Neuronal stem cell (in vitro differentiated cells): ENCODE measurements at regions not wholly inside any gene's neighbourhood (a gene's known extent, or its start where the extent isn't known, plus 50 kb on each side); places are given as distances from the start of the nearest gene placed in this dataset.

Source experiments
- DNase-seq: peaks from one replicate; pipeline ENCODE4 v3.0.0-alpha.2; 2013; ENCODE audit warnings: low spot score
- H2AFZ ChIP-seq: one replicate; pipeline ENCODE4 v1.6.1; 2013; ENCODE audit warnings: mild to moderate bottlenecking, low read length, inconsistent platforms
- H2AK5ac ChIP-seq: 2 replicates; pipeline ENCODE4 v1.6.1; 2013; ENCODE audit warnings: low read depth, mild to moderate bottlenecking, inconsistent platforms, low read length, moderate library complexity, mixed read lengths
- H2BK120ac ChIP-seq: 2 replicates; pipeline ENCODE4 v1.6.1; 2013; ENCODE audit warnings: low read depth, mild to moderate bottlenecking, inconsistent platforms, low read length, moderate library complexity, mixed read lengths
- H2BK12ac ChIP-seq: one replicate; pipeline ENCODE4 v1.6.1; 2013; ENCODE audit warnings: low read length, inconsistent platforms
- H2BK15ac ChIP-seq: 2 replicates; pipeline ENCODE4 v1.6.1; 2013; ENCODE audit warnings: mild to moderate bottlenecking, low read length, inconsistent platforms, mixed read lengths
- H2BK5ac ChIP-seq: one replicate; pipeline ENCODE4 v1.6.1; 2013; ENCODE audit warnings: inconsistent platforms, mild to moderate bottlenecking, low read length, moderate library complexity
- H3K14ac ChIP-seq: one replicate; pipeline ENCODE4 v1.6.1; 2013; ENCODE audit warnings: low read length, inconsistent platforms
- H3K18ac ChIP-seq: 2 replicates; pipeline ENCODE4 v1.6.1; 2013; ENCODE audit warnings: low read length, inconsistent platforms
- H3K23ac ChIP-seq: 2 replicates; pipeline ENCODE4 v1.6.1; 2013; ENCODE audit warnings: low read depth, mild to moderate bottlenecking, mixed read lengths, low read length, inconsistent platforms; ENCODE audit not compliant: poor library complexity
- H3K27ac ChIP-seq: replicated peaks from 3 replicates; pipeline ENCODE4 v1.5.1; 2013; ENCODE audit warnings: low read length, inconsistent platforms
- H3K27me3 ChIP-seq, 3 experiments: 2 replicates each; pipeline ENCODE4 v1.6.1; 2013; ENCODE audit warnings: low read length in 3 of 3, mild to moderate bottlenecking in 2 of 3, inconsistent platforms in 1 of 3, low read depth in 1 of 3, mixed read lengths in 1 of 3, moderate library complexity in 1 of 3; ENCODE audit not compliant: control insufficient read depth in 3 of 3, insufficient read depth in 3 of 3
- H3K36me3 ChIP-seq, 2 donors: replicated peaks in 1 of 2; 2 replicates each; pipeline ENCODE4 v1.6.1; 2013; ENCODE audit warnings: low read length in 2 of 2; ENCODE audit not compliant: control insufficient read depth in 2 of 2, insufficient read depth in 2 of 2
- H3K4ac ChIP-seq: 2 replicates; pipeline ENCODE4 v1.6.1; 2013; ENCODE audit warnings: inconsistent platforms, mild to moderate bottlenecking, low read length, moderate library complexity
- H3K4me1 ChIP-seq, 2 donors: 1 replicate in 1 of 2; 2 replicates in 1 of 2; pipeline ENCODE4 v1.6.1; 2013; ENCODE audit warnings: low read length in 2 of 2, low read depth in 1 of 2; ENCODE audit not compliant: control insufficient read depth in 2 of 2, insufficient read depth in 1 of 2
- H3K4me2 ChIP-seq: one replicate; pipeline ENCODE4 v1.6.1; 2013; ENCODE audit warnings: mild to moderate bottlenecking, low read length, inconsistent platforms; ENCODE audit not compliant: insufficient read depth, poor library complexity, severe bottlenecking
- H3K4me3 ChIP-seq, 2 donors: 2 replicates each; pipeline ENCODE4 v1.5.1; 2013; ENCODE audit warnings: low read length in 2 of 2, mild to moderate bottlenecking in 2 of 2, inconsistent platforms in 1 of 2, moderate library complexity in 1 of 2
- H3K79me1 ChIP-seq: one replicate; pipeline ENCODE4 v1.6.1; 2013; ENCODE audit warnings: low read depth, mild to moderate bottlenecking, inconsistent platforms, low read length, moderate library complexity
- H3K9ac ChIP-seq: one replicate; pipeline ENCODE4 v1.6.1; 2013; ENCODE audit warnings: mild to moderate bottlenecking, low read depth, low read length, inconsistent platforms; ENCODE audit not compliant: poor library complexity
- H3K9me3 ChIP-seq, 2 donors: replicated peaks in 1 of 2; 2 replicates each; pipeline versions ENCODE3 to v1.6.1; 2013; ENCODE audit warnings: low read length in 2 of 2, mild to moderate bottlenecking in 2 of 2, inconsistent platforms in 1 of 2, low read depth in 1 of 2, mixed read lengths in 1 of 2, moderate library complexity in 1 of 2; ENCODE audit not compliant: control insufficient read depth in 2 of 2, insufficient read depth in 1 of 2
- H4K8ac ChIP-seq: one replicate; pipeline ENCODE4 v1.6.1; 2013; ENCODE audit warnings: low read depth, mild to moderate bottlenecking, inconsistent platforms, low read length, moderate library complexity
- H4K91ac ChIP-seq: one replicate; pipeline ENCODE4 v1.6.1; 2013; ENCODE audit warnings: low read length, low read depth, mild to moderate bottlenecking, inconsistent platforms; ENCODE audit not compliant: poor library complexity
- WGBS, 2 donors: extraction: QIAGEN DNeasy Blood & Tissue Kit; methylation state at CpG; one replicate each; pipeline ENCODE4 v1.1.7; 2013; ENCODE audit warnings: missing lambda C conversion rate in 2 of 2, mixed read lengths in 1 of 2; ENCODE audit not compliant: insufficient read length in 2 of 2, insufficient replicate concordance in 1 of 2; ENCODE audit errors: extremely low coverage in 2 of 2; 5-methylcytosine and 5-hydroxymethylcytosine counted together

DNA sequence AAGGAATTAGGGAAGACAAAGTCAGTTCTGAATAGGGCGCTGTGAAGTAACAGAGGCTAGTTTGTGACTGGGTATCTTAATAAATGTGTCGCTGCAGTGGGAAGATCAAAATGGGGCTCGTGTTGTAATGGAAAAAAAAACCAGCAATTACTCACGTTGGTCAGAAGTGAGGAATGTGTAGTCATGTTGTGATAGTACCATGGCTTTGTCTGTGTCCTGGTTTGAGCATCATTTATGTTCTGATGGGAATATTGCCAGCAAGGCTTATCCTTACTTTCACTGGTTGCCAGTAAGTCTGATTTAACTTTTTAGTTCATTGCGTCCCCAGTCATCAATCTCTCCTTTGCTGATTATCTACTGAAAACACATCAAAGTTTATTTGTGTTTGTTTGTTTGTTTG lies 467.6 kb downstream of the NYAP2 start:
- Histone ChIP-seq H3K14ac (no peak overlapping the region), H3K36me3 (no peaks in the 10 kb centered on the region), H3K79me1 (no peaks in the 10 kb centered on the region), H2BK5ac (no peak overlapping the region), H2AFZ (no peak overlapping the region), H3K4me1 (no peaks in the 10 kb centered on the region), H3K9ac (no peak overlapping the region), H3K9me3 (no peaks in the 10 kb centered on the region), H3K4me3 (no peak overlapping the region), H2AK5ac (no peak overlapping the region), H2BK12ac (no peak overlapping the region), H3K27ac (no peak overlapping the region), H3K23ac (no peak overlapping the region), H3K4me2 (no peak overlapping the region), H4K91ac (no peak overlapping the region), H3K4ac (no peak overlapping the region), H3K18ac (no peak overlapping the region), H2BK120ac (no peak overlapping the region), H2BK15ac (no peak overlapping the region), H4K8ac (no peak overlapping the region), H3K27me3 (no peaks in the 10 kb centered on the region)
- DNase-seq: no peak
- WGBS, 2 donors: no CpG with 5 or more reads among the region's 5 CpGs

DNA sequence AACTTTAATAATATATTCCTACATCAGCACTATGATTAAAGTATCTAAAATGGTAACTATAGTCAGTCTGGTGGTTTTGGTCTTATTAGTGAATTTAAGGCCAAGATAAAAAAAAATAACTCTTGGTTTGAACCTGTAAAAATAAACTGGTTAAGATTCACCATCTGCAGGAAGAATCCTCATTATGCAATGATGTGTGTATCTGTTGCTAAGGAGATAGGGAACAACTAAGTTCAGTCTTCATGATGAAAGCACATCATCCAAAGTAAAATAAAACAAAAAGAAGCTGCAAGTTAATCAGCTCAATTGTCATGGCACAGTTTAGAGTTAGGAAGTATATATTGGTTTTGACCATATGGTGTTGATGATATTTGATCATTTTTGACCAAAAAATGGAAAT lies 466.0 kb downstream of the NYAP2 start:
- no peak overlapping the region for H3K27ac ChIP-seq
- DNase-seq: no peak
- no peaks in the 10 kb centered on the region for H3K4me1 ChIP-seq
- no peak overlapping the region for H3K9ac ChIP-seq
- H4K8ac ChIP-seq: no peak overlapping the region
- no peak overlapping the region for H3K23ac ChIP-seq
- H4K91ac ChIP-seq: no peak overlapping the region
- no peak overlapping the region for H2AK5ac ChIP-seq
- no peak overlapping the region for H2BK120ac ChIP-seq
- no peak overlapping the region for H2BK5ac ChIP-seq
- no peaks in the 10 kb centered on the region for H3K9me3 ChIP-seq
- no peak overlapping the region for H3K18ac ChIP-seq
- no peak overlapping the region for H2BK12ac ChIP-seq
- H3K14ac ChIP-seq: no peak overlapping the region
- no peak overlapping the region for H3K4me3 ChIP-seq
- H3K4me2 ChIP-seq: no peak overlapping the region
- no peak overlapping the region for H3K4ac ChIP-seq
- H3K27me3 ChIP-seq: no peaks in the 10 kb centered on the region
- no peaks in the 10 kb centered on the region for H3K36me3 ChIP-seq
- H3K79me1 ChIP-seq: no peaks in the 10 kb centered on the region
- no peak overlapping the region for H2BK15ac ChIP-seq
- no peak overlapping the region for H2AFZ ChIP-seq

- H3K23ac ChIP-seq: no peak overlapping the region
- WGBS, 2 donors: no CpG with 5 or more reads among the region's 1 CpG
- H3K14ac ChIP-seq: no peak overlapping the region
- H4K91ac ChIP-seq: no peak overlapping the region
- H2AK5ac ChIP-seq: no peak overlapping the region
- no peak overlapping the region for H2AFZ ChIP-seq
- no peak overlapping the region for H2BK5ac ChIP-seq
- no peak for DNase-seq
- H2BK120ac ChIP-seq: no peak overlapping the region
- H3K27me3 ChIP-seq: no peaks in the 10 kb centered on the region
- no peaks in the 10 kb centered on the region for H3K36me3 ChIP-seq
- no peak overlapping the region for H4K8ac ChIP-seq
- H3K18ac ChIP-seq: no peak overlapping the region
- H3K9ac ChIP-seq: no peak overlapping the region
- H3K4me1 ChIP-seq: no peaks in the 10 kb centered on the region
- no peak overlapping the region for H3K4me2 ChIP-seq
- H2BK12ac ChIP-seq: no peak overlapping the region
- no peak overlapping the region for H2BK15ac ChIP-seq
- no peak overlapping the region for H3K4ac ChIP-seq
- no peaks in the 10 kb centered on the region for H3K79me1 ChIP-seq
- H3K27ac ChIP-seq: no peak overlapping the region
- H3K9me3 ChIP-seq: no peaks in the 10 kb centered on the region
- no peak overlapping the region for H3K4me3 ChIP-seq
These were observed 464.9 kb downstream of the NYAP2 start for GRCh38 chr2:225864394-225864793.

GRCh38 chr2:225842939-225843338 lies 443.4 kb downstream of the NYAP2 start:
- Histone ChIP-seq H3K27ac (no peak overlapping the region), H3K9ac (no peak overlapping the region), H2BK5ac (no peak overlapping the region), H3K4me1 (peaks cover 0 to 5% of the 10 kb centered on the region in 2 donors), H3K4me2 (no peak overlapping the region), H3K18ac (no peak overlapping the region), H3K36me3 (no peaks in the 10 kb centered on the region), H3K27me3 (no peaks in the 10 kb centered on the region), H2BK15ac (no peak overlapping the region), H4K8ac (no peak overlapping the region), H3K4ac (no peak overlapping the region), H3K4me3 (no peak overlapping the region), H3K14ac (no peak overlapping the region), H4K91ac (no peak overlapping the region), H3K9me3 (no peaks in the 10 kb centered on the region), H2BK12ac (no peak overlapping the region), H2BK120ac (no peak overlapping the region), H3K79me1 (no peaks in the 10 kb centered on the region), H2AK5ac (no peak overlapping the region), H2AFZ (peak overlapping the region; percentile 66), H3K23ac (no peak overlapping the region)
- no peak for DNase-seq
- no CpG with 5 or more reads among the region's 1 CpG for WGBS, 2 donors
